HG03095 (cell line): ENCODE measurements at regions not wholly inside any gene's neighbourhood (a gene's known extent, or its start where the extent isn't known, plus 50 kb on each side); places are given as distances from the start of the nearest gene placed in this dataset.

Source experiments
- ATAC-seq: cut with Tn5 transposase; IDR thresholded peaks from one replicate; pipeline ENCODE4 v1.9.1; 2021; ENCODE audit warnings: moderate library complexity; ENCODE audit not compliant: unreplicated experiment

DNA sequence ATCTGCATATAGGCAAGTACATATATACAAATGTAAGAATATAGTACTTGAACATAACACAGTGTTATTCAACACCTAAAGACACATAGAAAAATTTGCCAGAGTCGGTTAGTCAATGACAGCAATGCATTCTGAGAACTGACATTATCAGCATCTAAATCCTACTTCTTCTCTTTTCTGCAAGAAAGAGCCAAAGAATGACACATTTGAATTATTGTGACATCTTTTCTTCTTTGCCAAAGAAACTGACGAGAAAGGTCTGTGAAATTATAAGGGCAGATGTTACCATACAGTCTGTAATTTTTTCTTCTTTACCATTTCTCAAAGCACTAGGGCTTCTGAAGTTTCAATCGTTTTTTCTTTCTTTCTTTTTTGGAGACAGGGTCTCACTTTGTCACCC lies 350.9 kb upstream of the NBEA start:
- ATAC-seq: no peak

GRCh38 chr13:34591900-34592529 lies 350.1 kb upstream of the NBEA start:
- no peak for ATAC-seq

GRCh38 chr13:34593658-34594057 lies 348.4 kb upstream of the NBEA start:
- no peak for ATAC-seq

- no peak for ATAC-seq
These were observed 347.6 kb upstream of the NBEA start for GRCh38 chr13:34594507-34594906.

DNA sequence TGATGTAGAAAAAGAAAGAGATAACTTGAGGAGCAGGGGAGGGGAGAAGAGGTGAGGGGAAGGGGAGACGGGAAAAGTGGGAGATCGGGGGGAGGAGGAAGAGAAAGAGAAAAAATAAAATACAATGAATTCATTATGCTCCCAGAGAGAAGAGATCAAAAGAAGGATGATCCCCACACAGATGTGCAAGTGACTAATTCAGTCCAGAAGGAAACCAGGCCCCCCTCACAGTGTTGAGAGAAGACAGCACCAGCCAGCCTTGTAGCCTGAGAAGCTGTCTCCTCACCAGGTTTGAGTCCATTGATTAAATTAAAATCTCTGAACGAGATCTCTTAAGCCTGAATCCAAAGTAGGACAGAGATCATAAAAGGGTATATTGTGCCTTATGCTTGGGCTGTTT lies 333.7 kb upstream of the NBEA start:
- no peak for ATAC-seq

DNA sequence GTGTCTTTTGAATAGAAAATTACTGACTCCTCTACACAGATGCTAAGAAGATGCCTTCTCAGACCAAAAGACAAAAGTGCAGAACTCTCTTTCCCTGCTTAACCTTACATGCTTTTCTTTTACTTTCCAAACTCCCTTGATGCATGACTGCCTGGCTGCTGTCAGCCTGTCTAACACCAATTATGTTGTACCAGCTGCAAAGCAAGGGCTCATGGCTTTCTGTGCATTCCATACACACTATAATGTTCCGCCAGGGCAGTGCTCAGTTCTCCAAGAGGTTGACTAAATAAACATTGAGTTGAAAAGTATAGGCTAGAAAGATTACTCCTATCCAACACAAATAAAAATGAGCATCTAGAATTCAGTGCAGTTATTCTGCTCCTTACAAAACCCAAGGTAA lies 330.4 kb upstream of the NBEA start:
- ATAC-seq: no peak

- ATAC-seq: no peak
These were observed 324.5 kb upstream of the NBEA start for GRCh38 chr13:34617473-34618083.

- no peak for ATAC-seq
These were observed 323.4 kb upstream of the NBEA start for GRCh38 chr13:34618654-34619053.

DNA sequence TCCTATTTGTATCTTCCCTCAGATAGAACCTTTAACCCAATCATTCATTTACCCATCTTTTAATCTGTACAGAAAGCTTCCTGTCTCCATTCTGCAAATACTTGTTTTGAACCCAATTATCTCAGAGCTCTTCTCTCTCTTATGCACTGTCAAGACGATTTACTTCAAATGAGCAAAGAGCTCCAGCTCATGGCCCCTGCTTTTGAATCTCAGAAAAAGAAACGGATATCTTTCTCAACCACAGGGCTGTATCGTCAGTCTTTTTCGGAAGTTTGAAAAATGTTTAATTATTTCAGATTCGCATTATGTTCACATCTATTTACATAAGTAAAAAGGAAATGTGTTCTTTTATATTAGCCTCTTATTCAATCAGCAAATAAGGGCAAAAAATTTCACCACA lies 322.7 kb upstream of the NBEA start:
- no peak for ATAC-seq

DNA sequence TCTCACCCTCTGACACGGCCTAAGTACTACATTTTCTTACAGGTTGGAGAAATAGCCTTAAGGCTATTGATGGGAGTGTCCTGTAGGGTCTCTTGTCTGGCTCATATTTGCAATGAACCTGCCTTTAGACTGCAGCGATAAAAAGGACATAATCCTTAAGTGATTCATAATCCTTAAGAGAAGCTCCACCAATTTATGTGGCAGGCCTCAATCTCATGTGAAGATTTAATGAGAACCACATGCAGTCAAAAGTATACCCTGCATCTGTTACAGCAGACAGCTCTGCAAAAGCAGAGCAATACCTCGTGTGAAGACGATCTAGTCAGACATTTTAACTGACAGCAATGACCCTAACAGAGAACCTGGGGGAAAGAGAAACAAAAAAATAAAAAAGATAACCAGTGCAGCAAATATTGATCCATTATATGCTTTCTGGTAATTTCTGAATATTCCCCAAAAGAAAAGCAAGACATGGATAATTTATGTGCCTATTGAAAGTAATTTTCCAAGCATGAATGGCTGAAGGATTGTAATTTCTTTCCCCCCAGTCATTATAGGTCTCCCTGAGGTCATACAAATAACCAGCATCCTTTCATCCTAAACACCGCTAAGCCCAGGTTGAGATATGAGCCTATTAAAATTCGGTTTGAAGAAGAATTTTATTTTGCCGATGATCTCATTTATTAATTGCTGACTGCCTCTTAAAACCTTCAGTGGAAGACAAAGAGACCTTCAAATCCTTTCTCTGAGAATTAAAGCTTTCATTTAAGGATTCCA lies 321.8 kb upstream of the NBEA start:
- ATAC-seq: no peak

DNA sequence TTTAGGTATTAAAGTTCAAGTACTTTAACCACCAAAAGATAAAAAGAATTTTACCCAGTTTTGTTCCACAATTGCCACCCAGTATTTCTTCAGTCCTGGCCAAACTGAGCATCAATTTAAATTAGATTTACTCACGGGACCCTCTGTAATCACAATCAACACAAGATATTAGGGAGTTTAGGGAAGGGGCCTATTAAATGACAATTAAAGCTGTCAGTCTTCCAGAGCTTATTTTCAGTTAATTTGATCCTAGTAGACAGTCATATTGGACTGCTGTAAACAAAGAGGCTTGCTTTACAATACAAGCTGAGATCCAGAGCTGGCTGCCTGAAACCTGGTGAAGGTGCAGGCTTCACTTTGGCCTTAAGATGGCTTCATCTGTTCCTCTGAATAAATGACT lies 321.2 kb upstream of the NBEA start:
- no peak for ATAC-seq

GRCh38 chr13:34623331-34623730 lies 318.7 kb upstream of the NBEA start:
- ATAC-seq: no peak

DNA sequence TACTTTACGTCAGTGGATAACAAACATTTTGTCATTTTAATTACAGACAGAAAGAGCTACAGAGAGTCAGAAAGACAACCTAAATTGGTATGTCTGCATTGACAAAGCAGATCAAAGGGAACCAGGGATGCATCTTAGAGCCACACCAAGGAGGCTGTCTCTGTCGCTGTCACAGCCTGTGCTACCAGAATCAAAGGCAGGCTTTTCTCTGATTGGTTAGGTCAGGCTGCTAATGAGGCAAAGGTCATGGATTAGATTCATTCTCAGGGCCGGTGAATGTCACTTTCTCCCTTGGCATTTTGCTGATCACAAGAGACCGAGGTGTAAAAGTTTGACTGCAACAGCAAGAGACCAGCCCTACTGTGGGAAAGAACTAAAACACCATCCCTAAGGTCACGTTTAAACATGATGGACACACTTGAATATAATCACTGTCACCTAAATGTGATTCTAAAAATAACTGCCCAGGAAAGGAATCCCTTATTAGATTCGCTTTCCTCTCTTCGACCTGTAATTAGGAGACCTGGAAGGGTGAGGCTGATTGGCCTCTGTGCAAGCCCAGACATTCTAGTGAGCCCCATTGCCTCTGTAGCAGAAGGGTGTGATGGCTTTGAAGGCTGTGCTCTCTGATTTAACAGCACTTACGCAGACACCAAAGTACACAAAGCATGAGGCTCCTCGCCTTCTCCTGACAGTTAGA lies 314.4 kb upstream of the NBEA start:
- ATAC-seq: no peak

- ATAC-seq: no peak
These were observed 313.8 kb upstream of the NBEA start for GRCh38 chr13:34628209-34628682.

DNA sequence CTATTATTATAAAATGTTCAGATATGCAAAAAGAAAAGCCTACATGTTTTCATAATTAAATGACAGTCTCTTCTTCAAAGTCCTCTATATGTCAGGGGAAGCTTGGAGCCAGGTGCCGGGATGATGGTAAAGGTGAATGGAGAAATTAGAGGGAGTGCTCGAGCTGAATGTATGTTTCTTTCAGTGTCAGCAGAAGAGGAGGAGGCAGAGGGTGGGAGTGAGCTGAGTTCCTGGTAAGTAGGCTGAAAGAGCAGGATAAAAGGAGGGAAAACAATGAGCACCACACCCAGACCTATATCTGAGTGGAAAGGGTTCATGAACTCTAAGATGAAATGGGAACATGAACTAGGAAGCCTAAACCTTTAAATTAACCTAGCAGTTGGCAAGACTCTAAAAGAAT lies 307.6 kb upstream of the NBEA start:
- ATAC-seq: no peak

DNA sequence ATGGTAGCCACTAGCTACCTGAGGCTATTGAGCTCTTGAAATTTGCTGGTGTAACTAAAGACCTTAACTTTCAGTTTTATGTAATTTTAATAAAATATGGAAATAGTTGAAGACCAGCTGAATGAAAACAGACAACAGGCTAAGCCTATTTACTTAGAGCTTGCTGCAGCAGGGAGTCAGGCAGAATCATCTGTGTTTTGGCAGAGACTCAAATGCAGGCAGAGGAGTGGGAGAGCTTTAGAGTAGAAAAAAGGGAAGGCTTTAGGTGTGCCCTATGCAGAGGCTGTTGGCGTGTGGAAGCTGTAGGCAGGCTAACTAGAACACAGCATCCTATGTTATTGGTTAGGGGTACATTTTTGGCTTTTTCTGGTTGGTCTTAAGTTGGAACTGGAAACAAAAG lies 304.9 kb upstream of the NBEA start:
- ATAC-seq: no peak

GRCh38 chr13:34637636-34638035 lies 304.4 kb upstream of the NBEA start:
- ATAC-seq: no peak

DNA sequence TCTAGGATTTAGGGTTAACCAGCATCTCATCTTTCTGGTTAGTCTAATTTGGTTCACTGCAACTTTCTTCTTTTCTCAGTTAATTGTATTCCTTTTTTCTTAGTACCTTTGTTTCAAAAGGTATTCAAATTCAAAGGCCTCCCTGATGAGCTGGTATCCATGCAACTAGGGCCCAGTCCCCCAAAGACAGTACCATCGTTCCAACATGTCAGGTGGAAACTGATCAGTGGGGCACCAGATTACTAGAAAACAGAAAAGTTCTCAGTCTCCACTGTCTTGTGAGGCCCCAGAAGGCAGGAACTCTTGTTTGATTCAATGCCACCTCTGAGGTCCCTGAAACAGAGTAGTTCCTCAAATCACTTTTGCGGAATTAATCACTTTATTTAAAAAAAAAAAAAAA lies 303.2 kb upstream of the NBEA start:
- ATAC-seq: no peak

- no peak for ATAC-seq
These were observed 301.7 kb upstream of the NBEA start for GRCh38 chr13:34640179-34640992.

- ATAC-seq: no peak
These were observed 301.1 kb upstream of the NBEA start for GRCh38 chr13:34640993-34641330.
